ENCODE measurements at regions not wholly inside any gene's neighbourhood (a gene's known extent, or its start where the extent isn't known, plus 50 kb on each side); places are given as distances from the start of the nearest gene placed in this dataset.

DNA sequence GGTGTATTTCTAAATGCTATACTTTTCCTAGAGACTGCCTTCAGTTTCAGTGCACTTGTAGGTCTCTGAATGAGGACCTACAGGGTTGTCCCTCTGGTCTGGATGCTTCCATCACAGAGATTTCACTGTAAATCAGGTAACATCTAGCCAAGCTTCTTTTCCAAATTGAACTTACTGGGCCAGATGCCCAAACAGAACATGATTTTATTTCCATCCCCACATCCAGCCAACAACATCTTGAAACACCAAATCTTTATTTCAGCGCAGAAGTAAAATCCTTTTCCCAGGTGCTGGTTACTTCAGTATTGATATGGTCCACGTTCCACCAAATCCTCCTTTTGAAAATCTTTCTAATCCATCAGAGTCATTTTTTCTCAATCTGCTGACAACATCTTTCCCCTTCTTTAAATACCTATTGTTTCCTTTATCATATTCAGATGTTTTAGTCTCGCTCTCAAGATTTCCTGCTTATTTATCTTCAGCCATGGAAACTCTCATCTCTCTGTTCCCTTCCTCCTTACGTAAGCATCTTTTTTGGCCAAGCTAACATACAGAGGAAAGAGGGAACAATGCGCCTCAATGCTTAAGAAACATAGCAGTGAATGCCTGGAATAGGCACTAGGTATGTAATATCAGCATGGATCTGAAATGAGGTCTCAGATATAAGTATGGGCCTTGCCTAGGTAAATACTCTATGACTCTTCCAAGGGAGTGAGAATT, 201.2 kb upstream of the MTNR1B start:
- TF ChIP-seq, protein P1, sequence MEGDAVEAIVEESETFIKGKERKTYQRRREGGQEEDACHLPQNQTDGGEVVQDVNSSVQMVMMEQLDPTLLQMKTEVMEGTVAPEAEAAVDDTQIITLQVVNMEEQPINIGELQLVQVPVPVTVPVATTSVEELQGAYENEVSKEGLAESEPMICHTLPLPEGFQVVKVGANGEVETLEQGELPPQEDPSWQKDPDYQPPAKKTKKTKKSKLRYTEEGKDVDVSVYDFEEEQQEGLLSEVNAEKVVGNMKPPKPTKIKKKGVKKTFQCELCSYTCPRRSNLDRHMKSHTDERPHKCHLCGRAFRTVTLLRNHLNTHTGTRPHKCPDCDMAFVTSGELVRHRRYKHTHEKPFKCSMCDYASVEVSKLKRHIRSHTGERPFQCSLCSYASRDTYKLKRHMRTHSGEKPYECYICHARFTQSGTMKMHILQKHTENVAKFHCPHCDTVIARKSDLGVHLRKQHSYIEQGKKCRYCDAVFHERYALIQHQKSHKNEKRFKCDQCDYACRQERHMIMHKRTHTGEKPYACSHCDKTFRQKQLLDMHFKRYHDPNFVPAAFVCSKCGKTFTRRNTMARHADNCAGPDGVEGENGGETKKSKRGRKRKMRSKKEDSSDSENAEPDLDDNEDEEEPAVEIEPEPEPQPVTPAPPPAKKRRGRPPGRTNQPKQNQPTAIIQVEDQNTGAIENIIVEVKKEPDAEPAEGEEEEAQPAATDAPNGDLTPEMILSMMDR (IDR thresholded peaks at IDR 0.05) = no peak
- no peak for TF ChIP-seq EP300 (IDR thresholded peaks at IDR 0.05)
